Ectodermal cell (in vitro differentiated cells): ENCODE measurements at regions not wholly inside any gene's neighbourhood (a gene's known extent, or its start where the extent isn't known, plus 50 kb on each side); places are given as distances from the start of the nearest gene placed in this dataset.

ENCODE experiments used
- H3K27ac ChIP-seq: 2 replicates; pipeline ENCODE4 v1.7.0; 2013; ENCODE audit warnings: mild to moderate bottlenecking, low read depth, low read length; ENCODE audit not compliant: insufficient read depth, poor library complexity, severe bottlenecking
- H3K27me3 ChIP-seq: 2 replicates; pipeline ENCODE4 v1.7.0; 2013; ENCODE audit warnings: mild to moderate bottlenecking, low read length; ENCODE audit not compliant: insufficient read depth, control insufficient read depth, poor library complexity, severe bottlenecking
- H3K36me3 ChIP-seq: one replicate; pipeline ENCODE4 v1.7.0; 2013; ENCODE audit warnings: low read length; ENCODE audit not compliant: control insufficient read depth, insufficient read depth
- H3K4me1 ChIP-seq: one replicate; pipeline ENCODE4 v1.7.0; 2013; ENCODE audit warnings: low read length; ENCODE audit not compliant: control insufficient read depth, insufficient read depth
- H3K4me3 ChIP-seq: 2 replicates; pipeline ENCODE4 v1.7.0; 2013; ENCODE audit warnings: low read depth, low read length, control low read depth; ENCODE audit not compliant: insufficient read depth
- H3K9me3 ChIP-seq: 2 replicates; pipeline ENCODE4 v1.7.0; 2013; ENCODE audit warnings: mild to moderate bottlenecking, low read length, moderate library complexity; ENCODE audit not compliant: control insufficient read depth
- WGBS, 2 experiments: methylation state at CpG; one replicate each; pipeline ENCODE4 v1.1.7; 2013; ENCODE audit warnings: missing lambda C conversion rate in 2 of 2; 5-methylcytosine and 5-hydroxymethylcytosine counted together

GRCh38 chr9:129361196-129361595 is 183.1 kb upstream of the IER5L start:
- H3K27ac ChIP-seq, result no peak overlapping the region
- H3K4me1 ChIP-seq, result peaks cover 5% of the 10 kb centered on the region
- H3K4me3 ChIP-seq, result no peak overlapping the region
- no peaks in the 10 kb centered on the region for H3K36me3 ChIP-seq
- no peaks in the 10 kb centered on the region for H3K9me3 ChIP-seq
- no peaks in the 10 kb centered on the region for H3K27me3 ChIP-seq
- 95 to 96% methylated on average over 21 of the region's 21 CpGs for WGBS, 2 experiments

DNA sequence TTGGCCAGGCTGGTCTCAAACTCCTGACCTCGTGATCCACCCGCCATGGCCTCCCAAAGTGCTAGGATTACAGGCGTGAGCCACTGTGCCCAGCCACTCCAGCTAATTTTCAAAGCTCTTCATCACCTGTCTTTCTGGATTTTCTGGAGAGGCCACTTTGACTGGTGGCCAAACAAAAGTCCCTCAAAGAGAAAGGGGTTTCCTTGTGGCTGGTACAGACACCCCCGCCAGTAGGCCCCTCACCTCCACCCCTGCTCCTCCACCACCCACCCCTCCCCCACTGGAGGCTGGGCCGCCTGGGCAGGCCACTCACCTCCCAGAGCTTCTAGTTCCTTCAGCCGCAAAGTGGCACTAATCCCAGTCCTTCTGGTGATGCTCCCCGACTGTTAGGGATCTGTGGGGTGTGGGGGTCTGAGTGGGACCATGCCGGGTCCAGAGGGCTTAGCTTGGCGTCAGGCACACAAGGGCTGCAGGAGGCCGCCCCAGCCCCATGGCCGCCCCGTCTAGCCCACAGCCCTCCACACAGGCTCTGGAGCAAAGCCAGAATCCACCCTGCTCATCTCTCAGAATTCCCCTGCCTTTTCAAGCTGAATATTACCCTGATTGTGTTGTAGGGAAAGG is 182.0 kb upstream of the IER5L start:
- WGBS, 2 experiments, result 74 to 77% methylated on average over 11 to 12 of the region's 12 CpGs
- peaks cover 5% of the 10 kb centered on the region for H3K4me1 ChIP-seq
- H3K9me3 ChIP-seq, result no peaks in the 10 kb centered on the region
- H3K36me3 ChIP-seq, result no peaks in the 10 kb centered on the region
- no peaks in the 10 kb centered on the region for H3K27me3 ChIP-seq
- no peak overlapping the region for H3K27ac ChIP-seq
- no peak overlapping the region for H3K4me3 ChIP-seq

DNA sequence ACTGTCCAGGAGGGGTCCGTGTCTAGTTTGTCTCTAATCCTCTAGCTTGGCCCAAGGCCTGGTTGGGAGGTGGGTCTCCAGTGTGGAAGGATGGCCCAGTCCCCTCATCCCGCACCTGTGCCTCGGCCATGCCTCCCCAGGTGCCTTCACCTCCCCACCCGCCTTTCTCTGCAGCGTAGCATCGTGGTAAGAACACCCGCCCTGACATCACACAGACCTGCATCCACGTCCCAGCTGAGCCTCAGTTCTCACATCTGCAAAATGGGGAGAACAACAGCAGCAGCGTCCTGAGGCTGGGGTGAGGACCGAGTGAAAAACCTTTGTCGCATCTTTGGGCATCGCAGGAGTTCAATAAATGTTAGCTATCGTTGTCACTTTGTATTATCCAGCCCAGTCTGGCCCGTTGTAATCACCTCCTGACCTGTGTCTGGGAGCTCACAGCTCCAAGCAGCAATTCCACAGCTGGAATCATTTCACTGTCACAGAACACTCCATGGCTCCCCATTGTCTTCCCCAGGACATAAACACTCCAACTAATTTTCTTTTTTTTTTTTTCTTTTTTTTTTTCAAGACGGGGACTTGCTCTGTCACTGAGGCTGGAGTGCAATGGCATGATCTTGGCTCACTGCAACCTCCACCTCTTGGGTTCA is 181.2 kb upstream of the IER5L start:
- no peaks in the 10 kb centered on the region for H3K36me3 ChIP-seq
- no peak overlapping the region for H3K27ac ChIP-seq
- H3K27me3 ChIP-seq, result no peaks in the 10 kb centered on the region
- H3K9me3 ChIP-seq, result no peaks in the 10 kb centered on the region
- H3K4me1 ChIP-seq, result peaks cover 5% of the 10 kb centered on the region
- WGBS, 2 experiments, result 91 to 93% methylated on average over 15 of the region's 15 CpGs
- H3K4me3 ChIP-seq, result no peak overlapping the region

- Histone ChIP-seq H3K9me3 (no peaks in the 10 kb centered on the region), H3K4me1 (peaks cover 5% of the 10 kb centered on the region), H3K4me3 (no peak overlapping the region), H3K27me3 (no peaks in the 10 kb centered on the region), H3K27ac (no peak overlapping the region), H3K36me3 (no peaks in the 10 kb centered on the region)
- WGBS, 2 experiments, result 80 to 82% methylated on average over 12 of the region's 12 CpGs
Observed at GRCh38 chr9:129358621-129359154, 180.6 kb upstream of the IER5L start.

- no peak overlapping the region for H3K4me3 ChIP-seq
- H3K9me3 ChIP-seq, result no peaks in the 10 kb centered on the region
- peaks cover 13% of the 10 kb centered on the region for H3K4me1 ChIP-seq
- no peaks in the 10 kb centered on the region for H3K27me3 ChIP-seq
- no peaks in the 10 kb centered on the region for H3K36me3 ChIP-seq
- no peak overlapping the region for H3K27ac ChIP-seq
- WGBS, 2 experiments, result 86 to 90% methylated on average over 6 of the region's 6 CpGs
Observed at GRCh38 chr9:129357773-129358245, 179.7 kb upstream of the IER5L start.

- peaks cover 18% of the 10 kb centered on the region for H3K4me1 ChIP-seq
- WGBS, 2 experiments, result 87 to 91% methylated on average over 18 of the region's 18 CpGs
- no peaks in the 10 kb centered on the region for H3K9me3 ChIP-seq
- no peak overlapping the region for H3K4me3 ChIP-seq
- H3K27me3 ChIP-seq, result no peaks in the 10 kb centered on the region
- H3K36me3 ChIP-seq, result no peaks in the 10 kb centered on the region
- H3K27ac ChIP-seq, result no peak overlapping the region
Observed at GRCh38 chr9:129356871-129357772, 179.1 kb upstream of the IER5L start.

DNA sequence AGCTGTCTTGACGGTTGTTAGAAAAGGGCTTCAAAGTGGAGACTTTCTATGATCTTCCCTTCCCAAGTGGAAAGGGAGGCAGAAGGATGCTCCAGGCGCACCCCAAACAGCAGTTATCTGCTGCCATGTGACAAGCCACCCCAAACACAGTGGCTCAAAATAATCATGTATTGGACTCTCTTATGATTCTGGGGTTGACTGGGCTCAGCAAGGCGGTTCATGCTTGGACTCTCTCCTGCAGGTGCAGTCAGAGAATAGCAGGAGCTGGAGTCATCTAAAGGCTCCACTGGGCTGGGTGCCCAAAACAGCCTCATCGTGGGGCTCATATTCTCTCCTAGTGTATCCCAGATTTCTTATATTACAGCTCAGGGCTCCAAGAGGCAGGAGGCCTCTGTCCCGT is 177.6 kb upstream of the IER5L start:
- Histone ChIP-seq H3K4me3 (no peak overlapping the region), H3K27me3 (no peaks in the 10 kb centered on the region), H3K36me3 (no peaks in the 10 kb centered on the region), H3K27ac (no peak overlapping the region), H3K9me3 (no peaks in the 10 kb centered on the region), H3K4me1 (peaks cover 23% of the 10 kb centered on the region)
- whole genome bisulfite sequencing, 2 experiments, result 96 to 98% methylated on average over 5 of the region's 5 CpGs

GRCh38 chr9:129354498-129354897 is 176.4 kb upstream of the IER5L start:
- no peaks in the 10 kb centered on the region for H3K36me3 ChIP-seq
- H3K27ac ChIP-seq, result no peak overlapping the region
- H3K27me3 ChIP-seq, result no peaks in the 10 kb centered on the region
- no peak overlapping the region for H3K4me3 ChIP-seq
- H3K9me3 ChIP-seq, result no peaks in the 10 kb centered on the region
- WGBS, 2 experiments, result 94 to 96% methylated on average over 7 of the region's 7 CpGs
- peaks cover 25% of the 10 kb centered on the region for H3K4me1 ChIP-seq

GRCh38 chr9:129353697-129354336 is 175.8 kb upstream of the IER5L start:
- no peak overlapping the region for H3K4me3 ChIP-seq
- H3K27ac ChIP-seq, result no peak overlapping the region
- H3K4me1 ChIP-seq, result peaks cover 25% of the 10 kb centered on the region
- H3K36me3 ChIP-seq, result no peaks in the 10 kb centered on the region
- no peaks in the 10 kb centered on the region for H3K9me3 ChIP-seq
- H3K27me3 ChIP-seq, result no peaks in the 10 kb centered on the region
- WGBS, 2 experiments, result 84 to 86% methylated on average over 12 of the region's 12 CpGs
